Heart right ventricle (tissue), 16 donors: ENCODE measurements at regions not wholly inside any gene's neighbourhood (a gene's known extent, or its start where the extent isn't known, plus 50 kb on each side); places are given as distances from the start of the nearest gene placed in this dataset.
A peak's percentile ranks its signal among the peaks of the same experiment; 100 is the strongest.
"Not testable (repeated sequence)": the region's sequence is repeated elsewhere in the genome, so short reads cannot be mapped to it uniquely, and the experiment has no call there.

Experiments used
- ATAC-seq, 8 donors: fragments of 200-7000 bp; cut with Tn5 transposase; one replicate each; pipeline ENCODE4 v1.9.1; 2020; ENCODE audit warnings: mild to moderate bottlenecking in 8 of 8, moderate library complexity in 8 of 8, moderate number of reproducible peaks in 1 of 8
- DNase-seq, 2 donors: peaks; one replicate each; pipeline ENCODE4 v3.0.0-alpha.2; 2020
- H3K27ac ChIP-seq, 10 donors: fragments of 200-600 bp; sonication (generic) in 2 of 10; one replicate each; pipeline versions ENCODE4 v1.5.0 to v1.8.0; 2020 to 2022; ENCODE audit warnings: mild to moderate bottlenecking in 3 of 10
- H3K27me3 ChIP-seq, 7 donors: fragments of 200-600 bp; one replicate each; pipeline ENCODE4 v1.8.0; 2021 to 2022; ENCODE audit warnings: mild to moderate bottlenecking in 2 of 7
- H3K36me3 ChIP-seq, 9 donors: fragments of 200-600 bp; sonication (generic) in 1 of 9; one replicate each; pipeline versions ENCODE4 v1.5.0 to v1.8.0; 2020 to 2022; ENCODE audit warnings: mild to moderate bottlenecking in 2 of 9
- H3K4me1 ChIP-seq, 9 donors: fragments of 200-600 bp; sonication (generic) in 1 of 9; one replicate each; pipeline versions ENCODE4 v1.5.0 to v1.8.0; 2020 to 2022; ENCODE audit warnings: mild to moderate bottlenecking in 4 of 9
- H3K4me3 ChIP-seq, 10 donors: fragments of 200-600 bp; sonication (generic) in 2 of 10; one replicate each; pipeline versions ENCODE4 v1.5.0 to v1.8.0; 2020 to 2022; ENCODE audit warnings: mild to moderate bottlenecking in 7 of 10, moderate library complexity in 2 of 10
- H3K9me3 ChIP-seq, 11 donors: fragments of 200-600 bp in 10 of 11; sonication (generic) in 2 of 11; one replicate each; pipeline versions ENCODE4 v1.5.0 to v1.8.0; 2013 to 2022; ENCODE audit warnings: mild to moderate bottlenecking in 2 of 11, control low read depth in 1 of 11, moderate library complexity in 1 of 11
- WGBS, 2 donors: extraction: QIAGEN DNeasy Blood & Tissue Kit; methylation state at CpG; one replicate each; pipeline ENCODE4 v1.1.7; 2013; ENCODE audit warnings: inconsistent platforms in 1 of 2; 5-methylcytosine and 5-hydroxymethylcytosine counted together
- intact Hi-C, 10 donors: fragments of 100-400 bp; cut with DNase I; formaldehyde crosslinking; loops; one replicate each; pipeline versions ENCODE4 v1.11.1 to v1.14.2; 2022
- TF ChIP-seq, protein P1 (sequence below), 9 donors: fragments of 200-600 bp; sonication (generic) in 2 of 9; IDR thresholded peaks; one replicate each; pipeline versions ENCODE4 v1.5.0 to v1.8.0; 2021 to 2022; ENCODE audit warnings: antibody characterized with exemption in 9 of 9, mild to moderate bottlenecking in 5 of 9, moderate library complexity in 1 of 9
- donor health status: Arrhythmogenic right ventricular cardiomyopathy.
- donor health status: ischemic (EF 13 %, LVEDD 7.1; RV severe dilation, severe dysfunction).
- donor health status: healthy with polysubstance abuse.
- donor health status: DM: no; HTN: yes; CAD: no.
- donor health status: DM: no; HTN: no; CAD: no.
- donor health status: ischemic (EF 25% LVEDD 6.9; RV normal size, moderate dysfunction).
- donor health status: ischemic (EF 25% LVEDD 5.7; RV mildly dilated, moderate dysfunction).
- donor health status: healthy.
- donor health status: DM: yes; HTN: yes; CAD: no.
- donor health status: Ischemic cardiomyopathy.
- donor health status: ischemic (EF 35%, LVEDD 5.7; RV mildly dilated, moderate dysfunction).
- donor health status: nonischemic (EF 11% LVEDD 7.7; RV severe dilation, severe dysfunction).
- donor health status: DM: yes; HTN: yes; CAD: no.
- donor health status: PGD.
- donor health status: ischemic (EF 29% LVEDD 5.4; RV normal size, mild dysfunction).
- donor health status: nonischemic (EF 23%, LVEDD 6.1; RV moderate dilation, normal function).

GRCh38 chrX:77070202-77070918, 376.8 kb upstream of the FGF16 start:
- 25 to 29% methylated on average over 3 of the region's 3 CpGs for WGBS, 2 donors
- ATAC-seq (no peak), DNase-seq (no peak)
- no peak overlapping the region for H3K4me3 ChIP-seq
- no peak overlapping the region for H3K27ac ChIP-seq
- intact Hi-C loops: no loop called here
- H3K4me1 ChIP-seq: no peaks in the 10 kb centered on the region
- no peaks in the 10 kb centered on the region for H3K36me3 ChIP-seq
- peaks cover 0 to 10% (median 0%) of the 10 kb centered on the region in 11 donors for H3K9me3 ChIP-seq
- TF ChIP-seq, protein P1, sequence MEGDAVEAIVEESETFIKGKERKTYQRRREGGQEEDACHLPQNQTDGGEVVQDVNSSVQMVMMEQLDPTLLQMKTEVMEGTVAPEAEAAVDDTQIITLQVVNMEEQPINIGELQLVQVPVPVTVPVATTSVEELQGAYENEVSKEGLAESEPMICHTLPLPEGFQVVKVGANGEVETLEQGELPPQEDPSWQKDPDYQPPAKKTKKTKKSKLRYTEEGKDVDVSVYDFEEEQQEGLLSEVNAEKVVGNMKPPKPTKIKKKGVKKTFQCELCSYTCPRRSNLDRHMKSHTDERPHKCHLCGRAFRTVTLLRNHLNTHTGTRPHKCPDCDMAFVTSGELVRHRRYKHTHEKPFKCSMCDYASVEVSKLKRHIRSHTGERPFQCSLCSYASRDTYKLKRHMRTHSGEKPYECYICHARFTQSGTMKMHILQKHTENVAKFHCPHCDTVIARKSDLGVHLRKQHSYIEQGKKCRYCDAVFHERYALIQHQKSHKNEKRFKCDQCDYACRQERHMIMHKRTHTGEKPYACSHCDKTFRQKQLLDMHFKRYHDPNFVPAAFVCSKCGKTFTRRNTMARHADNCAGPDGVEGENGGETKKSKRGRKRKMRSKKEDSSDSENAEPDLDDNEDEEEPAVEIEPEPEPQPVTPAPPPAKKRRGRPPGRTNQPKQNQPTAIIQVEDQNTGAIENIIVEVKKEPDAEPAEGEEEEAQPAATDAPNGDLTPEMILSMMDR (IDR thresholded peaks at IDR 0.05): no peak
- H3K27me3 ChIP-seq: no peaks in the 10 kb centered on the region

DNA sequence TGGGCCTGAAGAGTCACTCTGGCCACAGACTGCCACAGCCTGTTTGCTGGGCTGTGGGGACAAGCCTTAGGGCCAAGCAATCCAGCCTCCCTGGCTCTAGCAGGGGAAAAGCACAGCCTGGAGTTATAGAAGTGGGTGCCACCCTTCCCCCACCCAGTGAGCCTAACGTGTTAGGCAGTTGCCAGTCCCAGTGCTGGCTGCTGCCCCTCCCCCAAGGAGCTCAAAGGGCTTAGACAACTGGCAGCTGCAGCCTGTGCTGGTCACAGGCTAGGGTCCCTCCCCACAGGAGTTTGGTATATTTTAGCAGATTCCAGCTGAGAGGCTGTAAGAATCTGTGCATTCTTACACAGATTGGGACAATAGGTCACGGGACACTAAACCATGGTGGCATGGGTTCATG, 370.3 kb upstream of the FGF16 start:
- Histone ChIP-seq H3K9me3 (peaks cover 0 to 27% (median 0%) of the 10 kb centered on the region in 11 donors), H3K27me3 (no peaks in the 10 kb centered on the region), H3K4me3 (no peak overlapping the region), H3K4me1 (no peaks in the 10 kb centered on the region), H3K27ac (no peak overlapping the region), H3K36me3 (no peaks in the 10 kb centered on the region)
- TF ChIP-seq, protein P1 (IDR thresholded peaks at IDR 0.05): no peak
- DNase-seq: no peak
- intact Hi-C loops: no loop called here
- ATAC-seq: no peak
- 29 to 46% methylated on average over 2 of the region's 2 CpGs for WGBS, 2 donors

DNA sequence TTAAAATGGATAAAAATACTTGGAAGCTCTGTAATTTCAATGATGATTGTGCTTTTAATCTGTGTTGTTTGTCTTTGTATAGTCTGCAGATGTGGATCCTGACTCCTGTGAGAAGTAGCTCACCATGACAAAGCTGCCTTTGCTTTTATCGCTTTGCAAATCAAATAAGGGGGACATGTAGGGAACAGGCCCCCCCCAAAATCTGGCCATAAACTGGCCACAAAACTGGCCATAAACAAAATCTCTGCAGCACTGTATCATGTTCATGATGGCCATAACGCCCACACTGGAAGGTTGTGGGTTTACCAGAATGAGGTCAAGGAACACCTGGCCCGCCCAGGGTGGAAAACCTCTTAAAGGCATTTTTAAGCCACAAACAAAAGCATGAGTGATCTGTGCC, 366.0 kb upstream of the FGF16 start:
- H3K27ac ChIP-seq, H3K27me3 ChIP-seq, H3K36me3 ChIP-seq, ATAC-seq, DNase-seq, H3K4me1 ChIP-seq, intact Hi-C loops, H3K4me3 ChIP-seq: not testable (repeated sequence)
- WGBS, 2 donors: 52 to 80% methylated on average over 3 of the region's 3 CpGs
- peaks cover 0 to 31% (median 0%) of the 10 kb centered on the region in 11 donors for H3K9me3 ChIP-seq

GRCh38 chrX:77085372-77085771, 361.8 kb upstream of the FGF16 start:
- Histone ChIP-seq H3K27me3 (no peaks in the 10 kb centered on the region), H3K27ac (no peak overlapping the region), H3K4me3 (no peak overlapping the region), H3K36me3 (no peaks in the 10 kb centered on the region), H3K9me3 (peaks cover 0 to 28% (median 0%) of the 10 kb centered on the region in 11 donors), H3K4me1 (peaks cover 0 to 9% (median 0%) of the 10 kb centered on the region in 9 donors)
- WGBS, 2 donors: 73 to 75% methylated on average over 4 of the region's 4 CpGs
- TF ChIP-seq, protein P1 (IDR thresholded peaks at IDR 0.05): no peak
- ATAC-seq (no peak), DNase-seq (no peak)
- intact Hi-C loops: no loop called here

DNA sequence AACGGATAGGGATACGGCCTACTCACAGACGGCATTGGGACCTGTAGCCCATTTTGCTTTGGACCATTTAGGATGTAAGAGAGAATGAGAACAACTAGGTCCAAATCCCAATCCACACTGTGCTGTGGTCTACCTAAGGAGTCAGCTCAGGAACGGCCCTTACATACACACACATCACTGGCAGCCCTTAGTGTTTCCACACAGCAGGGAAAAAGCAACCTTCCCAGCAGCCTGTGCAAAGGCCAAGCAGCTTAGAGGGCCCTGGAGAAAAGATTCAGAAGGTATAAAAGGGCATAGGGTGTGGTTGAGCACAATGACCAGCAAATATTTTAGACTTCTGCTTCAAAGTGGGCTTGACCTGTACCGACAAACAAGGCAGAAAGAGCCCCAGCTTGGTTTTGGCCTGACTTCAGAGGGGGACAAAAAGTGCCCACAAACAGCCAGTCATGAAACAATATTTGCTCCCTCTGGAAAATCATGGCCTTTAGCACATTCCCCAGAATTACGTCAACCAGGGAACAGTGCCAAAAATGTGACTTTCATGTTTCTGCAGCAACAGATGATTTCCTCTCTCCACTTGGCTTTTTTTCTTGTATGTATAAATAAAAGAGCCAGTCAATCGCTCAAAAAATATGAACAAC, 359.5 kb upstream of the FGF16 start:
- TF ChIP-seq, protein P1 (IDR thresholded peaks at IDR 0.05): no peak
- DNase-seq (peak in 1 of 2 donors; percentile 73), ATAC-seq (peak in 6 of 8 donors; percentile 52 to 82 (median 65))
- intact Hi-C loops: no loop called here
- H3K27ac ChIP-seq: peak overlapping the region in 6 of 10 donors; percentile 13 to 50 (median 30)
- peaks cover 0 to 6% (median 0%) of the 10 kb centered on the region in 11 donors for H3K9me3 ChIP-seq
- WGBS, 2 donors: 55 to 72% methylated on average over 7 of the region's 7 CpGs
- no peak overlapping the region for H3K4me3 ChIP-seq
- H3K36me3 ChIP-seq: no peaks in the 10 kb centered on the region
- H3K27me3 ChIP-seq: no peaks in the 10 kb centered on the region
- H3K4me1 ChIP-seq: peaks cover 0 to 9% (median 0%) of the 10 kb centered on the region in 9 donors
